ENCODE measurements at regions not wholly inside any gene's neighbourhood (a gene's known extent, or its start where the extent isn't known, plus 50 kb on each side); places are given as distances from the start of the nearest gene placed in this dataset.

- TF ChIP-seq GATA2 (IDR thresholded peaks at IDR 0.05; ENCODE audit: low read depth, low read length) (no peak), GATA3 (IDR thresholded peaks at IDR 0.05; ENCODE audit: low read depth, low read length) (no peak)
Observed at GRCh38 chr5:120927950-120928530, 463.9 kb downstream of the PRR16 start.

All from SH-SY5Y (cell line).